ENCODE measurements at regions not wholly inside any gene's neighbourhood (a gene's known extent, or its start where the extent isn't known, plus 50 kb on each side); places are given as distances from the start of the nearest gene placed in this dataset.
"Not testable (repeated sequence)": the region's sequence is repeated elsewhere in the genome, so short reads cannot be mapped to it uniquely, and the experiment has no call there.

DNA sequence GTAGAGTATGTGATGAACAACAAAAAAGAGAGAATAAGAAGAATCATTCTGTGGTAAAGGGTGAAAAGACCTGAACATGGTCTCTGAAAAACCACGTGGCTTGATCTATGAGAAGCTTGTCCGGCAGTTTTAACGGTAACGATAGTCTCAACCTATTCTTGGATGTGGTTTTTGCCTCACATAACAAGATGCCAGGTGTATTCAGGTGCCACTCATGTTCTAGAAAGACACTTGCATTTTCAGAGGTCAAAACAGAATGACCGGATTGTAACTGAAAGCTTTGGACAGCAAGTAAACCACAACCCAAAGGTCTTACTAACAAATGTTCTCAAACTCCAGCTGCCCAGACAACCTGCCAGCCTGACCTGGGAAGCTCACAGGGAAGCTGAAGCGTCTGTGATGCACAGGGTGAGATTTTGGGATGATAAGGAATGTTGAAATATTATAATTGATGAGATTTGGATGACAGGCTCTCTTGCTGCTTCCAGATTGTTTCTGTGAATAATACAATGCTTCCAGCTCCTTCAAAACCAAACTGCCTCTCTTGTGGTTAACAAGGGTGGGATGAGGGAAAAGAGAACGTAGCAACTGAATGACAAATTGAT lies 137.4 kb upstream of the GRB10 start:
- H3K4me1 ChIP-seq (ENCODE audit: control insufficient read depth, insufficient read depth, low read length, unreplicated experiment), result no peaks in the 10 kb centered on the region
- no peak overlapping the region for H3K4me3 ChIP-seq (ENCODE audit: low read depth, low read length)
- no peaks in the 10 kb centered on the region for H3K36me3 ChIP-seq (ENCODE audit: insufficient read depth, low read length)
- no peak overlapping the region for H2AFZ ChIP-seq (ENCODE audit: low read length, unreplicated experiment)
- peaks cover 15% of the 10 kb centered on the region; the same call in 1 of the 2 replicates for H3K27me3 ChIP-seq (ENCODE audit: insufficient read depth, low read length)
- no peak overlapping the region for H3K27ac ChIP-seq (ENCODE audit: low read depth, low read length)
- no peaks in the 10 kb centered on the region for H3K79me2 ChIP-seq (ENCODE audit: control insufficient read depth, insufficient read depth, low read length, unreplicated experiment)

DNA sequence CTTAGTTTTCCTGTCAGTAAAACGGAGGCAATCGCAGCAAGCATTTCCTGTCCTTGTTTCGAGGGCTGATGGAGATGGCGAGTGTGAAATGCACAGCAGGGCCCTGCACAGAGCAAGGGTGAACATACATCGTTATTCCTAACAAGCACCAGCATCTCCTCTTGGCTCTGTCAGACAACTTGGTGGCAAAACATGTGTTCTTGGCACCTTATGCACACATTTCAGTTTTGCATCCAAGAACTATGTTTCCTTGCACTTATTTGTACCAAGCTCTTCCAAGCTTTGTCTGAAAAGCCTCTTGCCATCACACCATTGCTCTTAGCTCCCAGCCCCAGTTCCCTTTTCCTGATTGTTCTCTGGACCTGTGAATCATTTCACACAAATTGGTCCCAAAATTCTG lies 132.9 kb upstream of the GRB10 start:
- no peaks in the 10 kb centered on the region for H3K79me2 ChIP-seq (ENCODE audit: control insufficient read depth, insufficient read depth, low read length, unreplicated experiment)
- no peak overlapping the region for H3K4me3 ChIP-seq (ENCODE audit: low read depth, low read length)
- H3K36me3 ChIP-seq (ENCODE audit: insufficient read depth, low read length), result no peaks in the 10 kb centered on the region
- H3K27ac ChIP-seq (ENCODE audit: low read depth, low read length), result no peak overlapping the region
- H3K4me1 ChIP-seq (ENCODE audit: control insufficient read depth, insufficient read depth, low read length, unreplicated experiment), result peaks cover 3% of the 10 kb centered on the region
- H2AFZ ChIP-seq (ENCODE audit: low read length, unreplicated experiment), result no peak overlapping the region
- H3K27me3 ChIP-seq (ENCODE audit: insufficient read depth, low read length), result peaks cover 13% of the 10 kb centered on the region; the same call in 1 of the 2 replicates

DNA sequence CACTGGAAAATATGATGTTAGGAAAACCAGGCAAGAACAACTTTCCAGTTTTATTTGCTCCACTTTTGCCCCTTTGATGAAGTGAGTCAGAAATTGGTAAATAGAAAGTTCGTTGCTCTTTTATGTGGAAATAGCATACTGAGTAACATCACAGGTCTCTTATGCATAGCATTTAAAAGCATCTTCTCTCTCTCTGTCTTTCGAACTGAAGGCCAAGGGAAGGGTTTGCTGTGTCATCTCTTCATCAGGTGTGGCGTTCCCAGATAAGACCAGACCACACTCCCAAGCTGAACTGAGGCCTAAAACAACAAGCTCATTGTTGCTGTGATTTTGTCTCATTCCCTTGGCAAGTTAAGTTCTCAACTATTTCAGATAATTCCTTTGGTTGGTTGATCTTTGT lies 131.8 kb upstream of the GRB10 start:
- Histone ChIP-seq H3K4me1 (ENCODE audit: control insufficient read depth, insufficient read depth, low read length, unreplicated experiment) (peaks cover 3% of the 10 kb centered on the region), H3K4me3 (ENCODE audit: low read depth, low read length) (no peak overlapping the region), H3K36me3 (ENCODE audit: insufficient read depth, low read length) (no peaks in the 10 kb centered on the region), H3K27ac (ENCODE audit: low read depth, low read length) (no peak overlapping the region), H3K79me2 (ENCODE audit: control insufficient read depth, insufficient read depth, low read length, unreplicated experiment) (no peaks in the 10 kb centered on the region), H3K27me3 (ENCODE audit: insufficient read depth, low read length) (0 out of 2 replicates have a peak, but pooled peaks cover 2% of the 10 kb centered on the region), H2AFZ (ENCODE audit: low read length, unreplicated experiment) (no peak overlapping the region)

DNA sequence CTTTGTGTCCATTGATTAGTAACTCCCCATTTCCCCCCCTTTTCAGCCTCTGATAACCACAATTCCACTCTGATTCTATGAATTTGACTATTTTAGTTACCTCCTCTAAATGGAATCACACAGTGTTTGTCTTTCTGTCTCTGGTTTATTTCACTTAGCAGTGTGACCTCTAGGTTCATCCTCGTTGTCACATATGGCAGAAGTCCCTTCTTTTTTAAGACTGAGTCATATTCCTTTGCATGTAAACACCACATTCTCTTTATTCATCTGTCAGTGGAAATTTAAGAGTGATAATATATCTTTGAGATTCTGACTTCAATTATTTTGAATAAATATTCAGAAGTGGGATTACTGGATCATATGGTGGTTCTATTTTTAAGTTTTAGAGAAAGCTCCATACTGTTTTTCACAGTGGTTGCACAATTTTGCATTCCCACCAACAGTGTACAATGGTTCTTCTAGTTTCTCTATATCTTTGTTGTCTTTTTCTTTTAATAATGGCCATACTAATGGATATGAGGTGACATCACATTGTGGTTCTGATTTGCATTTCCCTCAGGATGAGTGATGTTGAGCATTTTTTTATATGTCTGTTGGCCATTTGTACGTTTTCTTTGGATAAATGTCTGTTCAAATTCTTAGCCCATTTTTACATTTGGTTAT lies 126.1 kb upstream of the GRB10 start:
- Histone ChIP-seq H3K4me1 (ENCODE audit: control insufficient read depth, insufficient read depth, low read length, unreplicated experiment) (peaks cover 3% of the 10 kb centered on the region), H3K79me2 (ENCODE audit: control insufficient read depth, insufficient read depth, low read length, unreplicated experiment) (no peaks in the 10 kb centered on the region), H3K27ac (ENCODE audit: low read depth, low read length) (no peak overlapping the region), H3K4me3 (ENCODE audit: low read depth, low read length) (no peak overlapping the region), H3K36me3 (ENCODE audit: insufficient read depth, low read length) (no peaks in the 10 kb centered on the region), H3K27me3 (ENCODE audit: insufficient read depth, low read length) (no peaks in the 10 kb centered on the region), H2AFZ (ENCODE audit: low read length, unreplicated experiment) (no peak overlapping the region)

DNA sequence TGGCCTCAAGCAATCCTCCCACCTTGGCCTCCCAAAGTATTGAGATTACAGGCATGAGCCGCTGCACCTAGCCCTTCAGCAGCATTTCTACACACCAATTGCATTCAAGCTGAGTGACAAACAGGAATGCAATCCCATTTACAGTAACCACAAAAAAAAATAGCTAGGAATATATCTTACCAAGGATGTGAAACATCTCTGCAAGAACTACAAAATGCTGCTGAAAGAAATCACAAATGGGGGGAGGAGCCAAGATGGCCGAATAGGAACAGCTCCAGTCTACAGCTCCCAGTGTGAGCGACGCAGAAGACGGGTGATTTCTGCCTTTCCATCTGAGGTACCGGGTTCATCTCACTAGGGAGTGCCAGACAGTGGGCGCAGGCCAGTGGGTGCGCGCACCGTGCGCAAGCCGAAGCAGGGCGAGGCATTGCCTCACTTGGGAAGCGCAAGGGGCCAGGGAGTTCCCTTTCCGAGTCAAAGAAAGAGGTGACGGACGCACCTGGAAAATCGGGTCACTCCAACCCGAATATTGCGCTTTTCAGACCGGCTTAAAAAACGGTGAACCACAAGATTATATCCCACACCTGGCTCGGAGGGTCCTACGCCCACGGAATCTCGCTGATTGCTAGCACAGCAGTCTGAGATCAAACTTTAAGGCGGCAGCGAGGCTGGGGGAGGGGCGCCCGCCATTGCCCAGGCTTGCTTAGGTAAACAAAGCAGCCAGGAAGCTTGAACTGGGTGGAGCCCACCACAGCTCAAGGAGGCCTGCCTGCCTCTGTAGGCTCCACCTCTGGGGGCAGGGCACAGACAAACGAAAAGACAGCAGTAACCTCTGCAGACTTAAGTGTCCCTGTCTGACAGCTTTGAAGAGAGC lies 116.1 kb upstream of the GRB10 start:
- H3K36me3 ChIP-seq (ENCODE audit: insufficient read depth, low read length); H3K79me2 ChIP-seq (ENCODE audit: control insufficient read depth, insufficient read depth, low read length, unreplicated experiment); H3K27ac ChIP-seq (ENCODE audit: low read depth, low read length); H3K4me1 ChIP-seq (ENCODE audit: control insufficient read depth, insufficient read depth, low read length, unreplicated experiment); H3K4me3 ChIP-seq (ENCODE audit: low read depth, low read length); H3K27me3 ChIP-seq (ENCODE audit: insufficient read depth, low read length); H2AFZ ChIP-seq (ENCODE audit: low read length, unreplicated experiment): not testable (repeated sequence)

DNA sequence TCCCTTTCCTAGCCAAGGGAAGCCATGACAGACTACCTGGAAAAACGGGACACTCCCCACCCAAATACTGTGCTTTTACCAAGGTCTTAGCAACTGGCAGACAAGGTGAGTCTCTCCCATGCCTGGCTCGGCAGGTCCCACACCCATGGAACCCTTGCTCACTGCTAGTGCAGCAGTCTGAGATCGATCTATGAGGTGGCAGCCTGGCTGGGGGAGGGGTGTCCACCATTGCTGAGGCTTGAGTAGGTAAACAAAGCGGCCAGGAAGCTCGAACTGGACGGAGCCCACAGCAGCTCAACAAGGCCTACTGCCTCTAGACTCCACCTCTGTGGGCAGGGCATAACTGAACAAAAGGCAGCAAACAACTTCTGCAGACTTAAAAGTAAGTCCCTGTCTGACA lies 104.4 kb upstream of the GRB10 start:
- H3K4me1 ChIP-seq (ENCODE audit: control insufficient read depth, insufficient read depth, low read length, unreplicated experiment); H3K4me3 ChIP-seq (ENCODE audit: low read depth, low read length); H3K79me2 ChIP-seq (ENCODE audit: control insufficient read depth, insufficient read depth, low read length, unreplicated experiment); H3K36me3 ChIP-seq (ENCODE audit: insufficient read depth, low read length); H3K27ac ChIP-seq (ENCODE audit: low read depth, low read length); H2AFZ ChIP-seq (ENCODE audit: low read length, unreplicated experiment); H3K27me3 ChIP-seq (ENCODE audit: insufficient read depth, low read length): not testable (repeated sequence)

DNA sequence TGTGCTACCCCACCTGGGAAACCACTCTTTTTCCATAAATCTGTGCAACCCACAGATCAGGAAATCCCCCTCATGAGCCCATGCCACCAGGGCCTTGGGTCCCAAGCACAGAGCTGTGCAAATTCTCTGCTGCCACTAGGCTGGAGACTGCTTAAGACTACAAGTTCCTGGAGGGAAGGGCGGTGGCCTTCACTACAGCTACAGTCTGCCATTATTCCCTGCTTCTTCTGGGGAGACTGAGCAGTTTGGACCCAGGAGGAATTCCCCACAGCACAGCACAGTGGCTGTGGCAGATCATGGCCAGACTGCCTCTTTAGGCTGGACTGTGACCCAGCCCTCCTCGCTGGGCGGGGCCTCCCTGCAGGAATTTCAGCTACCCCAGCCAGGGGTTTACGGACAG lies 89.7 kb upstream of the GRB10 start:
- H3K27me3 ChIP-seq (ENCODE audit: insufficient read depth, low read length), result no peaks in the 10 kb centered on the region
- H3K36me3 ChIP-seq (ENCODE audit: insufficient read depth, low read length), result no peaks in the 10 kb centered on the region
- no peaks in the 10 kb centered on the region for H3K79me2 ChIP-seq (ENCODE audit: control insufficient read depth, insufficient read depth, low read length, unreplicated experiment)
- H3K4me3 ChIP-seq (ENCODE audit: low read depth, low read length), result no peak overlapping the region
- no peak overlapping the region for H2AFZ ChIP-seq (ENCODE audit: low read length, unreplicated experiment)
- H3K4me1 ChIP-seq (ENCODE audit: control insufficient read depth, insufficient read depth, low read length, unreplicated experiment), result peaks cover 21% of the 10 kb centered on the region
- no peak overlapping the region for H3K27ac ChIP-seq (ENCODE audit: low read depth, low read length)

DNA sequence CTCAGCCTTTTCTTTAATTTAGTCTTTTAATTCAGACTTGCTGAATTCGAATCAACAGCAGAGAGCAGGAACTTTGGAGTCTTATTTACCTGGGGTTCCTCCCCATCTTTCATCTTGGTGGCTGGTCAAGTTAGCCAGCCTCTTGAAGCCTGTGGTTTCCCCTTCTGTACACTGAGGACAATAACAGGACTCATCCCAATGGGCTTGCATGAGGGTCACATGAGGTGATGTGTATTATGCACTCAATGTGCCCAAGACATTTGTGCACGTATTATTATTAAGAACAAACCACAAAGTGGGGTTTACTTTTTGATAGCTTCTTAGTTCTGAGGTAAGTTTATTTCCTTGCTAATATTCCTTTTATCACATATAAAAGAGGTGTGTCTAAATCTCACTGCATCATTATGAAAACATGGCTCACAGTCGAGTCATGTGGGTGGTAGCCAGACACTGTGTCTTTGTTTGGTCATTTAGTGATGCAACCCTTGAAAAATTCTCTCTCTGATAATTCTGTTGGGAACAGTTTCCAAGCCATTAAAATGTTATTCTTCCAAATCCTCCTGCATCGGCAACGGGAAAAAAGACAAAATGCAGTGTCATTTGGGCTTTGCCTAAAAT lies 86.5 kb upstream of the GRB10 start:
- H3K79me2 ChIP-seq (ENCODE audit: control insufficient read depth, insufficient read depth, low read length, unreplicated experiment), result no peaks in the 10 kb centered on the region
- H3K27ac ChIP-seq (ENCODE audit: low read depth, low read length), result peak overlapping the region; percentile 77
- no peaks in the 10 kb centered on the region for H3K27me3 ChIP-seq (ENCODE audit: insufficient read depth, low read length)
- H3K36me3 ChIP-seq (ENCODE audit: insufficient read depth, low read length), result no peaks in the 10 kb centered on the region
- H2AFZ ChIP-seq (ENCODE audit: low read length, unreplicated experiment), result peak overlapping the region; percentile 19
- H3K4me3 ChIP-seq (ENCODE audit: low read depth, low read length), result peak overlapping the region; percentile 18; the same call in 1 of the 2 replicates
- peaks cover 21% of the 10 kb centered on the region for H3K4me1 ChIP-seq (ENCODE audit: control insufficient read depth, insufficient read depth, low read length, unreplicated experiment)

DNA sequence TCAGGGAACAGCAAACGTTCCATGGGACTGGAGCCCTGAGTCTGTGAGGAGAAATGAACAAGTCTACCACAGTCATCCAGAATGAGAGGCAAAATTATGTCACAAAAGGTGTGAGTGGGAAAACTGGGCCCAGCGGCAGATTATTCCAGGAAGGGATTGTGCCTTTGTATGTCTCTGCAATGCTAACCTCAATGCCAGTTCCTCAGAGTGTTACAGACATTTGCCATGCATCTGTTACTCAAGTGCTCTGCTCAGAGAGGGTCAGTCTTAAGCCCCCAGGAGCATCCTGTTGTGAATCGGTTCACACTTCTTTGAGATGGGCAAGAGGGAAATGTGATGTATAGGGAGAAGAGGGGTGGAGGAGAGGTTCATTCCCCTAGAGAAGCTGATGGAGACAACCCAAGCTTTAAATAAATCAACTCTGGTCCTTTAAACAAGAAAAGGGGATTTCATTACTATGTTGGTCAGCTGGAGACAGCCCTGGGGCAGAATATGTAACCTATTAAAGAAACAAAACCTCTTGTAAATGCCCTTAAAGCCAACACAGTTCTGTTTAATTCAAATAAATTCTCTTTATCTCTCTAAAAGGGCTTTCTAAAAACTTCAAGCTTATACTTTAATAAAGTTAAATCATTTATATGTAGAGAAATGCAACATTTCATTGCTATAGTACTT lies 85.9 kb upstream of the GRB10 start:
- no peaks in the 10 kb centered on the region for H3K27me3 ChIP-seq (ENCODE audit: insufficient read depth, low read length)
- H2AFZ ChIP-seq (ENCODE audit: low read length, unreplicated experiment), result no peak overlapping the region
- H3K79me2 ChIP-seq (ENCODE audit: control insufficient read depth, insufficient read depth, low read length, unreplicated experiment), result no peaks in the 10 kb centered on the region
- peaks cover 21% of the 10 kb centered on the region for H3K4me1 ChIP-seq (ENCODE audit: control insufficient read depth, insufficient read depth, low read length, unreplicated experiment)
- H3K4me3 ChIP-seq (ENCODE audit: low read depth, low read length), result no peak overlapping the region
- peak overlapping the region; percentile 77 for H3K27ac ChIP-seq (ENCODE audit: low read depth, low read length)
- H3K36me3 ChIP-seq (ENCODE audit: insufficient read depth, low read length), result no peaks in the 10 kb centered on the region

DNA sequence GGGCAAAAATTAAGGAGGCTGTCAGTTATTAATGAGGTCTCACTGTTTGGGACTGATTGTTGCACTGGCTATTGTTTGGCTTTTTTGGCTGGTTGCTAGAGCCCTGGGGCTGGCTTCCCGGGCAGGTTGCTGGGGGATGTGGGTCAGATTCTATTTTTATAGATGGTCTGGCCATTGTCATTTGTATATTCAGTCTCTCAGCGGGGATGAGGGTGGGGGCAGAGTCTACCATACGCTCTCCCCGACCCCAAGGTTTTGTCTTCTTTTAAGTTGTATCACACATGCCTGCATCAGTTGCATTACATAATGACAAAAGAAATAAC lies 84.3 kb upstream of the GRB10 start:
- Histone ChIP-seq H2AFZ (ENCODE audit: low read length, unreplicated experiment) (no peak overlapping the region), H3K4me1 (ENCODE audit: control insufficient read depth, insufficient read depth, low read length, unreplicated experiment) (peaks cover 21% of the 10 kb centered on the region), H3K27me3 (ENCODE audit: insufficient read depth, low read length) (no peaks in the 10 kb centered on the region), H3K4me3 (ENCODE audit: low read depth, low read length) (no peak overlapping the region), H3K79me2 (ENCODE audit: control insufficient read depth, insufficient read depth, low read length, unreplicated experiment) (no peaks in the 10 kb centered on the region), H3K36me3 (ENCODE audit: insufficient read depth, low read length) (no peaks in the 10 kb centered on the region), H3K27ac (ENCODE audit: low read depth, low read length) (no peak overlapping the region)

Measured in ACC112 (cell line).